Mesenchymal stem cell (in vitro differentiated cells and primary cell): ENCODE measurements at regions not wholly inside any gene's neighbourhood (a gene's known extent, or its start where the extent isn't known, plus 50 kb on each side); places are given as distances from the start of the nearest gene placed in this dataset.

Source experiments
- DNase-seq: peaks from one replicate; pipeline ENCODE4 v3.0.0-alpha.2; 2013
- H2AFZ ChIP-seq: one replicate; pipeline ENCODE4 v1.6.1; 2013; ENCODE audit warnings: low read depth, mild to moderate bottlenecking, control low read depth, inconsistent platforms, low read length, moderate library complexity
- H2AK5ac ChIP-seq: 2 replicates; pipeline ENCODE4 v1.6.1; 2013; ENCODE audit warnings: low read length, moderate library complexity, mild to moderate bottlenecking, inconsistent platforms; ENCODE audit not compliant: severe bottlenecking
- H2BK120ac ChIP-seq: one replicate; pipeline ENCODE4 v1.6.1; 2013; ENCODE audit warnings: low read depth, mild to moderate bottlenecking, inconsistent platforms, low read length, moderate library complexity
- H2BK12ac ChIP-seq, 2 experiments: one replicate each; pipeline ENCODE4 v1.6.1; 2013; ENCODE audit warnings: inconsistent platforms in 2 of 2, low read length in 2 of 2, mild to moderate bottlenecking in 2 of 2, moderate library complexity in 2 of 2, control low read depth in 1 of 2
- H2BK15ac ChIP-seq: one replicate; pipeline ENCODE4 v1.6.1; 2013; ENCODE audit warnings: mild to moderate bottlenecking, low read depth, inconsistent platforms; ENCODE audit not compliant: poor library complexity, severe bottlenecking
- H2BK5ac ChIP-seq: 2 replicates; pipeline ENCODE4 v1.6.1; 2013; ENCODE audit warnings: low read depth, mild to moderate bottlenecking, low read length, control low read depth, inconsistent platforms; ENCODE audit not compliant: poor library complexity, severe bottlenecking
- H3K14ac ChIP-seq, 2 experiments: one replicate each; pipeline ENCODE4 v1.6.1; 2013; ENCODE audit warnings: inconsistent platforms in 2 of 2, low read length in 2 of 2, control low read depth in 1 of 2, mild to moderate bottlenecking in 1 of 2, moderate library complexity in 1 of 2
- H3K18ac ChIP-seq, 2 experiments: one replicate each; pipeline ENCODE4 v1.6.1; 2013; ENCODE audit warnings: inconsistent platforms in 2 of 2, low read length in 2 of 2, control low read depth in 1 of 2, low read depth in 1 of 2, mild to moderate bottlenecking in 1 of 2
- H3K23ac ChIP-seq, 2 experiments: one replicate each; pipeline ENCODE4 v1.6.1; 2013; ENCODE audit warnings: inconsistent platforms in 2 of 2, low read length in 2 of 2, mild to moderate bottlenecking in 2 of 2, moderate library complexity in 2 of 2, control low read depth in 1 of 2
- H3K27ac ChIP-seq: 2 replicates; pipeline ENCODE4 v1.5.1; 2013; ENCODE audit warnings: mild to moderate bottlenecking, moderate library complexity, low read length, control low read depth, inconsistent platforms; ENCODE audit not compliant: poor library complexity, severe bottlenecking
- H3K27me3 ChIP-seq, 2 experiments: 2 replicates each; pipeline versions ENCODE4 v1.6.1 to v1.7.0; 2013; ENCODE audit warnings: low read length in 2 of 2, mild to moderate bottlenecking in 2 of 2, moderate library complexity in 2 of 2, control low read depth in 1 of 2, inconsistent platforms in 1 of 2; ENCODE audit not compliant: control insufficient read depth in 1 of 2, insufficient read depth in 1 of 2
- H3K36me3 ChIP-seq, 2 experiments: 2 replicates each; pipeline versions ENCODE4 v1.6.1 to v1.7.0; 2013; ENCODE audit warnings: low read length in 2 of 2, control low read depth in 1 of 2, inconsistent platforms in 1 of 2, low read depth in 1 of 2, mild to moderate bottlenecking in 1 of 2; ENCODE audit not compliant: insufficient read depth in 2 of 2, control insufficient read depth in 1 of 2
- H3K4ac ChIP-seq, 2 experiments: one replicate each; pipeline ENCODE4 v1.6.1; 2013; ENCODE audit warnings: inconsistent platforms in 2 of 2, low read length in 2 of 2, mild to moderate bottlenecking in 2 of 2, moderate library complexity in 2 of 2, control low read depth in 1 of 2, low read depth in 1 of 2
- H3K4me1 ChIP-seq: 2 replicates; pipeline ENCODE4 v1.6.1; 2013; ENCODE audit warnings: low read depth, low read length, control low read depth; ENCODE audit not compliant: control insufficient read depth, insufficient read depth
- H3K4me2 ChIP-seq: 2 replicates; pipeline ENCODE4 v1.6.1; 2013; ENCODE audit warnings: low read length, mild to moderate bottlenecking, inconsistent platforms; ENCODE audit not compliant: poor library complexity, severe bottlenecking
- H3K4me3 ChIP-seq, 2 experiments: 2 replicates each; pipeline versions ENCODE4 v1.5.1 to v1.7.0; 2013; ENCODE audit warnings: low read length in 2 of 2, mild to moderate bottlenecking in 2 of 2, control low read depth in 1 of 2, low read depth in 1 of 2; ENCODE audit not compliant: insufficient read depth in 1 of 2
- H3K79me1 ChIP-seq: replicated peaks from 2 replicates; pipeline ENCODE4 v1.6.1; 2013; ENCODE audit warnings: mild to moderate bottlenecking, control low read depth, low read length, inconsistent platforms; ENCODE audit not compliant: poor library complexity, severe bottlenecking
- H3K9ac ChIP-seq: 2 replicates; pipeline ENCODE4 v1.7.0; 2013; ENCODE audit warnings: mild to moderate bottlenecking, low read length, moderate library complexity
- H3K9me3 ChIP-seq: 2 replicates; pipeline ENCODE4 v1.7.0; 2013; ENCODE audit warnings: mild to moderate bottlenecking, low read length; ENCODE audit not compliant: control insufficient read depth
- H4K8ac ChIP-seq: one replicate; pipeline ENCODE4 v1.6.1; 2013; ENCODE audit warnings: inconsistent platforms, mild to moderate bottlenecking, low read length, moderate library complexity
- H4K91ac ChIP-seq: one replicate; pipeline ENCODE4 v1.6.1; 2013; ENCODE audit warnings: mild to moderate bottlenecking, low read length, inconsistent platforms
- WGBS: methylation state at CpG from one replicate; pipeline ENCODE4 v1.1.7; 2013; ENCODE audit warnings: mixed read lengths; 5-methylcytosine and 5-hydroxymethylcytosine counted together

- H4K91ac ChIP-seq = no peak overlapping the region
- 73% methylated on average over 11 of the region's 11 CpGs for WGBS
- no peak overlapping the region for H3K23ac ChIP-seq
Observed at GRCh38 chr20:60238992-60239660, 280.9 kb downstream of the CDH26 start.

GRCh38 chr20:60239956-60240355 is 281.7 kb downstream of the CDH26 start:
- no peak overlapping the region for H2BK15ac ChIP-seq
- H4K91ac ChIP-seq = no peak overlapping the region
- H3K27ac ChIP-seq = no peak overlapping the region
- no peak overlapping the region for H2BK120ac ChIP-seq
- 58% methylated on average over 12 of the region's 12 CpGs for WGBS
- no peaks in the 10 kb centered on the region for H3K4me1 ChIP-seq
- H2BK5ac ChIP-seq = no peak overlapping the region
- no peak for DNase-seq
- peaks cover 0 to 18% of the 10 kb centered on the region in 2 experiments for H3K27me3 ChIP-seq
- H2AFZ ChIP-seq = no peak overlapping the region
- H3K23ac ChIP-seq = no peak overlapping the region
- no peak overlapping the region for H2AK5ac ChIP-seq
- H3K9ac ChIP-seq = no peak overlapping the region
- H3K4me3 ChIP-seq = no peak overlapping the region
- H3K79me1 ChIP-seq = no peaks in the 10 kb centered on the region
- H2BK12ac ChIP-seq = no peak overlapping the region
- no peak overlapping the region for H3K14ac ChIP-seq
- no peak overlapping the region for H3K18ac ChIP-seq
- H4K8ac ChIP-seq = no peak overlapping the region
- no peaks in the 10 kb centered on the region for H3K36me3 ChIP-seq
- no peaks in the 10 kb centered on the region for H3K9me3 ChIP-seq
- H3K4ac ChIP-seq = no peak overlapping the region
- no peak overlapping the region for H3K4me2 ChIP-seq

More at GRCh38 chr20:60238992-60239660, 280.9 kb downstream of the CDH26 start:
- H3K79me1 ChIP-seq = no peaks in the 10 kb centered on the region
- no peak overlapping the region for H3K4me3 ChIP-seq
- H3K4me2 ChIP-seq = no peak overlapping the region
- no peak overlapping the region for H2BK15ac ChIP-seq
- no peaks in the 10 kb centered on the region for H3K9me3 ChIP-seq
- H3K14ac ChIP-seq = no peak overlapping the region
- no peaks in the 10 kb centered on the region for H3K4me1 ChIP-seq
- H2BK12ac ChIP-seq = no peak overlapping the region
- DNase-seq = no peak
- H2AFZ ChIP-seq = no peak overlapping the region
- H3K27ac ChIP-seq = no peak overlapping the region
- no peak overlapping the region for H3K9ac ChIP-seq
- peaks cover 0 to 18% of the 10 kb centered on the region in 2 experiments for H3K27me3 ChIP-seq
- no peak overlapping the region for H3K4ac ChIP-seq
- H2AK5ac ChIP-seq = no peak overlapping the region
- no peaks in the 10 kb centered on the region for H3K36me3 ChIP-seq
- H4K8ac ChIP-seq = no peak overlapping the region
- H2BK5ac ChIP-seq = no peak overlapping the region
- H3K18ac ChIP-seq = no peak overlapping the region
- H2BK120ac ChIP-seq = no peak overlapping the region

- peaks cover 0 to 18% of the 10 kb centered on the region in 2 experiments for H3K27me3 ChIP-seq
- no peak overlapping the region for H3K14ac ChIP-seq
- H2BK15ac ChIP-seq = no peak overlapping the region
- no peaks in the 10 kb centered on the region for H3K36me3 ChIP-seq
- H2AFZ ChIP-seq = no peak overlapping the region
- no peak for DNase-seq
- H2BK5ac ChIP-seq = no peak overlapping the region
- H3K27ac ChIP-seq = no peak overlapping the region
- H2AK5ac ChIP-seq = no peak overlapping the region
- no peaks in the 10 kb centered on the region for H3K79me1 ChIP-seq
- H4K8ac ChIP-seq = no peak overlapping the region
- H4K91ac ChIP-seq = no peak overlapping the region
- H3K9me3 ChIP-seq = no peaks in the 10 kb centered on the region
- no peak overlapping the region for H3K4me2 ChIP-seq
- no peak overlapping the region for H3K9ac ChIP-seq
- 75% methylated on average over 7 of the region's 7 CpGs for WGBS
- H3K4ac ChIP-seq = no peak overlapping the region
- no peaks in the 10 kb centered on the region for H3K4me1 ChIP-seq
- H3K4me3 ChIP-seq = no peak overlapping the region
- no peak overlapping the region for H2BK120ac ChIP-seq
- H3K18ac ChIP-seq = no peak overlapping the region
- H3K23ac ChIP-seq = no peak overlapping the region
- H2BK12ac ChIP-seq = no peak overlapping the region
Observed at GRCh38 chr20:60240415-60240814, 282.2 kb downstream of the CDH26 start.

- WGBS = 69% methylated on average over 8 of the region's 8 CpGs
- Histone ChIP-seq H4K8ac (no peak overlapping the region), H3K79me1 (no peaks in the 10 kb centered on the region), H2AFZ (no peak overlapping the region), H3K18ac (no peak overlapping the region), H3K9me3 (no peaks in the 10 kb centered on the region), H2AK5ac (no peak overlapping the region), H3K4me1 (no peaks in the 10 kb centered on the region), H2BK12ac (no peak overlapping the region), H2BK15ac (no peak overlapping the region), H3K4me2 (no peak overlapping the region), H3K4ac (no peak overlapping the region), H3K9ac (no peak overlapping the region), H3K4me3 (no peak overlapping the region), H2BK5ac (no peak overlapping the region), H3K27me3 (peaks cover 0 to 18% of the 10 kb centered on the region in 2 experiments), H4K91ac (no peak overlapping the region), H3K14ac (no peak overlapping the region), H3K27ac (no peak overlapping the region), H3K23ac (no peak overlapping the region), H2BK120ac (no peak overlapping the region), H3K36me3 (no peaks in the 10 kb centered on the region)
- DNase-seq = no peak
Observed at GRCh38 chr20:60240986-60241385, 282.8 kb downstream of the CDH26 start.
